MM.1S (cell line): ENCODE measurements at regions not wholly inside any gene's neighbourhood (a gene's known extent, or its start where the extent isn't known, plus 50 kb on each side); places are given as distances from the start of the nearest gene placed in this dataset.

Experiments used
- DNase-seq: peaks from one replicate; pipeline ENCODE4 v3.0.0-alpha.2; 2015
- H2AFZ ChIP-seq: fragments of 300-600 bp; sonication (generic); 2 replicates; pipeline ENCODE4 v1.6.0; 2016; ENCODE audit warnings: antibody characterized with exemption, low read length
- H3F3A ChIP-seq: fragments of 300-600 bp; sonication (generic); 2 replicates; pipeline ENCODE4 v1.6.1; 2016; ENCODE audit warnings: mild to moderate bottlenecking, antibody characterized with exemption, low read length, moderate library complexity, mixed read lengths; ENCODE audit not compliant: insufficient read depth
- H3K27ac ChIP-seq: fragments of 300-600 bp; sonication (generic); 2 replicates; pipeline ENCODE4 v1.5.1; 2016; ENCODE audit warnings: mild to moderate bottlenecking, low read length
- H3K27me3 ChIP-seq: fragments of 300-600 bp; sonication (generic); replicated peaks from 2 replicates; pipeline ENCODE4 v1.6.0; 2016; ENCODE audit warnings: low read length; ENCODE audit not compliant: insufficient read depth
- H3K36me3 ChIP-seq: fragments of 300-600 bp; sonication (generic); replicated peaks from 2 replicates; pipeline ENCODE4 v1.6.1; 2016; ENCODE audit warnings: mild to moderate bottlenecking, low read length, mixed read lengths; ENCODE audit not compliant: insufficient read depth
- H3K4me1 ChIP-seq: fragments of 300-600 bp; sonication (generic); 2 replicates; pipeline ENCODE4 v1.6.1; 2016; ENCODE audit warnings: low read length, mixed read lengths
- H3K4me2 ChIP-seq: fragments of 300-600 bp; sonication (generic); 2 replicates; pipeline ENCODE4 v1.6.0; 2016; ENCODE audit warnings: low read depth, low read length
- H3K4me3 ChIP-seq: fragments of 300-600 bp; sonication (generic); 2 replicates; pipeline ENCODE4 v1.5.1; 2016; ENCODE audit warnings: low read length, mixed read lengths
- H3K79me2 ChIP-seq: fragments of 300-600 bp; sonication (generic); 2 replicates; pipeline ENCODE4 v1.6.1; 2016; ENCODE audit warnings: mixed run types, low read length, mixed read lengths
- H3K9ac ChIP-seq: fragments of 300-600 bp; sonication (generic); 2 replicates; pipeline ENCODE4 v1.6.1; 2016; ENCODE audit warnings: low read length, mixed read lengths
- H3K9me2 ChIP-seq: fragments of 300-600 bp; sonication (generic); replicated peaks from 2 replicates; pipeline ENCODE4 v1.6.1; 2016; ENCODE audit warnings: mild to moderate bottlenecking, low read length, mixed read lengths; ENCODE audit not compliant: insufficient read depth
- H3K9me3 ChIP-seq: fragments of 300-600 bp; sonication (generic); replicated peaks from 2 replicates; pipeline ENCODE4 v1.6.1; 2016; ENCODE audit warnings: mild to moderate bottlenecking, low read length, mixed read lengths; ENCODE audit not compliant: insufficient read depth
- H4K20me1 ChIP-seq: fragments of 300-600 bp; sonication (generic); 2 replicates; pipeline ENCODE4 v1.6.1; 2016; ENCODE audit warnings: mild to moderate bottlenecking, low read length, moderate library complexity, mixed read lengths; ENCODE audit not compliant: insufficient read depth
- CTCF ChIP-seq: fragments of 300-600 bp; sonication (generic); IDR thresholded peaks from 2 replicates; pipeline ENCODE4 v1.5.1; 2016; ENCODE audit warnings: antibody characterized with exemption, low read length, mixed read lengths
- EZH2 ChIP-seq: fragments of 300-600 bp; sonication (generic); optimal IDR thresholded peaks from 2 replicates; pipeline ENCODE3; 2017; ENCODE audit warnings: low read depth, mild to moderate bottlenecking, antibody characterized with exemption, low read length, mixed read lengths
- EZH2phosphoT487 ChIP-seq: fragments of 300-600 bp; sonication (generic); IDR thresholded peaks from 2 replicates; pipeline ENCODE4 v1.6.1; 2018; ENCODE audit warnings: antibody characterized with exemption, low read length

- no peaks in the 10 kb centered on the region for H3K79me2 ChIP-seq
- peaks cover 42% of the 10 kb centered on the region for H3K27me3 ChIP-seq
- no peak for DNase-seq
- H3K9me3 ChIP-seq, result no peaks in the 10 kb centered on the region
- H4K20me1 ChIP-seq, result no peaks in the 10 kb centered on the region
- no peak overlapping the region for H2AFZ ChIP-seq
- H3K4me3 ChIP-seq, result no peak overlapping the region
- no peak overlapping the region for H3K27ac ChIP-seq
- no peaks in the 10 kb centered on the region for H3K4me1 ChIP-seq
- TF ChIP-seq EZH2phosphoT487 (no peak), CTCF (no peak), EZH2 (no peak)
- no peak overlapping the region for H3K4me2 ChIP-seq
- H3K36me3 ChIP-seq, result no peaks in the 10 kb centered on the region
- H3F3A ChIP-seq, result no peaks in the 10 kb centered on the region
- H3K9me2 ChIP-seq, result no peaks in the 10 kb centered on the region
- H3K9ac ChIP-seq, result no peak overlapping the region
Observed at GRCh38 chr13:112170823-112171569, 104.0 kb downstream of the SOX1 start.

GRCh38 chr13:112171570-112171965, 104.6 kb downstream of the SOX1 start:
- no peaks in the 10 kb centered on the region for H4K20me1 ChIP-seq
- no peak overlapping the region for H3K9ac ChIP-seq
- peaks cover 42% of the 10 kb centered on the region for H3K27me3 ChIP-seq
- no peaks in the 10 kb centered on the region for H3K9me3 ChIP-seq
- H3K4me3 ChIP-seq, result no peak overlapping the region
- H3K4me2 ChIP-seq, result no peak overlapping the region
- no peaks in the 10 kb centered on the region for H3K36me3 ChIP-seq
- H3F3A ChIP-seq, result no peaks in the 10 kb centered on the region
- DNase-seq, result no peak
- no peaks in the 10 kb centered on the region for H3K79me2 ChIP-seq
- H3K4me1 ChIP-seq, result no peaks in the 10 kb centered on the region
- TF ChIP-seq EZH2 (no peak), EZH2phosphoT487 (no peak), CTCF (no peak)
- H3K9me2 ChIP-seq, result no peaks in the 10 kb centered on the region
- H3K27ac ChIP-seq, result no peak overlapping the region
- no peak overlapping the region for H2AFZ ChIP-seq

- H3F3A ChIP-seq, result no peaks in the 10 kb centered on the region
- H3K27ac ChIP-seq, result no peak overlapping the region
- H3K4me1 ChIP-seq, result no peaks in the 10 kb centered on the region
- peaks cover 42% of the 10 kb centered on the region for H3K27me3 ChIP-seq
- H3K79me2 ChIP-seq, result no peaks in the 10 kb centered on the region
- H4K20me1 ChIP-seq, result no peaks in the 10 kb centered on the region
- no peak overlapping the region for H3K9ac ChIP-seq
- H3K36me3 ChIP-seq, result no peaks in the 10 kb centered on the region
- no peaks in the 10 kb centered on the region for H3K9me2 ChIP-seq
- H3K9me3 ChIP-seq, result no peaks in the 10 kb centered on the region
- H2AFZ ChIP-seq, result no peak overlapping the region
- TF ChIP-seq CTCF (no peak), EZH2phosphoT487 (no peak), EZH2 (no peak)
- no peak overlapping the region for H3K4me2 ChIP-seq
- no peak for DNase-seq
- no peak overlapping the region for H3K4me3 ChIP-seq
Observed at GRCh38 chr13:112172017-112172416, 105.1 kb downstream of the SOX1 start.
